HG03025 (cell line): ENCODE measurements at regions not wholly inside any gene's neighbourhood (a gene's known extent, or its start where the extent isn't known, plus 50 kb on each side); places are given as distances from the start of the nearest gene placed in this dataset.

ENCODE experiments used
- ATAC-seq: cut with Tn5 transposase; IDR thresholded peaks from one replicate; pipeline ENCODE4 v1.9.1; 2021; ENCODE audit warnings: mild to moderate bottlenecking, moderate library complexity; ENCODE audit not compliant: unreplicated experiment, low FRiP score

DNA sequence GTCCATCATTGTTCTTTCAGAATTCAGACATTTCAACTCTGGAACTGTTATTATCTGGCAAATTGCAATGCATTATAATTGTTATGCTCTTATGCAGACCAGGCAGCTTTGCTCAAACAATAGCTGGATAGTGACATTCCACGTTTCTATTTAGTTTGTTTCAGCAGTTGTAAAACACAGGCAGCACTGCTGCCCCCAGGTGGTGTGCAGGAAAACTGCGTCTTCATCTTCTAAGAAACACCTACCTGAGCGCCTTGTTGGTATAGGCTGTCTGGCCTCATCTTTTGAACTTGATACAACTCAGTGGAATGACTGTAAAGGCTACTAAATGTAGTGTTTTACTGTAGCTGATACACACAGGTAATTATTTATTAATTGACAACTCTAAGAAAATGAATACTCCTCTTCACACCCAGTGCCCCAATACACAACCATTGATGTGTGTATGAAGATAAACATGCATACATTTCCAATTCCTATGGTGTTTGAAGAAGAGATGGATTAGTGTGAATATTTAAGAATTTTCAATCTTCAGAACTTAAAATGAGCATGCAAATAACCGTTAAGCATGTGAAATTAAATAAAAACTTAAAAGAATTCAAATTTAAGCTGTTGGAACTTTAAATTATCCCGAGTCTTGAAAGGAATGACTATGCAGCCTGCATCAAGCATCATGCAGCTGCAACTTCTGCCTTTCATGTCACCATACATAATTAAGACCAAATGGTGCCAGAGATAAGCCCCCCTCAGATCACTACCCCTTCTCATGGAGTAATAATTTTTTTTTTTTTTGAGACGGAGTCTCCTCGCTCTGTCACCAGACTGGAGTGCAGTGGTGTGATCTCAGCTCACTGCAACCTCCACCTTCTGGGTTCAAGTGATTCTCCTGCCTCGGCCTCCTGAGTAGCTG, 85.6 kb downstream of the CD8B2 start:
- no peak for ATAC-seq

DNA sequence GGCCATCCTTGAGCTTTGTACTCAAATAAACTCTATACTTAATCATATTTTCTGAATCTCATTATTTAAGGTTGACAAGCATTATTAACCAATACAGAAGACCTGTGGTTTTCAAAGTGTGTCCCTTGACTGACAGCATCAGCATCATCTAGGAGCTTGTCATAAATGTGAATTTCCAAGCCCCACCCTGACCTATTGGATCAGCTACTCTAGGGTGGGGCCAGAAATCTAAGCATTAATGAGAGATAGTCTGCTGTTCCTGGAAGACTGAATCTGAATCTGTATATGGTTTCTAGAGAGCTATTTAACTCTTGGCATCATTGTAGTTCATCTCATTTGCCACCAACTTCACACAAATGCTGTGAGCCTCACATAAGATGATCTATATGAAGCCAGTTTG, 86.6 kb downstream of the CD8B2 start:
- no peak for ATAC-seq

GRCh38 chr2:106575955-106576354, 88.8 kb downstream of the CD8B2 start:
- no peak for ATAC-seq

DNA sequence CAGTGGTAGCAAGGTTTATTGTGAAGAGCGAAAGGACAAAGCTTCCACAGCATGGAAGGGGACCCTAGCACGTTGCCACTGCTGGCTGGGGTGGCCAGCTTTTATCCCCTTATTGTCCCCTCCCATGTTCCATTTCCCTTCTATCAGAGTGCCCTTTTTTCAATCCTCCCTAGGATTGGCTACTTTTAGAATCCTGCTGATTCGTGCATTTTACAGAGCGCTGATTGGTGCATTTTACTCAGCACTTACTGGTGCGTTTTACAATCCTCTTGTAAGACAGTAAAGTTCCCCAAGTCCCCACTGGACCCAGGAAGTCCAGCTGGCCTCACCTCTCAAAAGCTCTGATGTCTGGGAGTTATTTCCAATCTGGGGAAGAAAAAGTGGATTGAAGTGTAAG, 90.1 kb downstream of the CD8B2 start:
- no peak for ATAC-seq

DNA sequence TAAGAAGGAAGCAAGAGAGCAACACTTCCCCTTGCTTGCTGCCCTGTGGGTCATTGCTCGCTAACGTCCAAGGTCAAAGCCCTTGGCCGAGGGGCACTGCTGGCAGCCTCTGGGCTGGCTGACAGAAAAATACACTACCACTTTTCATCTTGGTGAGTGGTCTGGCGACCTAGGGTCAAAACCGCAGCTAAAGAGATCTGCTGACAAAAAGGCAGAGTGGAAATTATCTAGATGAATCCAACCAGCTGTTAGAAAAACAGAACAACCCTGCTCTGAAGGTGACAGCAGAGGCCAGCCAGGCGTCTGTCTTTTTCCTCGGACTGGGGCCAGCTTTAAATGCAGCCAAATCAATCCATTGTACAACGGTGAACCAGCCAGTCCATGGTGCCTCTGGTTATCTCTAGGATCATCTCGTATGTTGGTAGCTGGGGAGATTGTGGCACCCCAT, 92.6 kb downstream of the CD8B2 start:
- ATAC-seq = no peak

DNA sequence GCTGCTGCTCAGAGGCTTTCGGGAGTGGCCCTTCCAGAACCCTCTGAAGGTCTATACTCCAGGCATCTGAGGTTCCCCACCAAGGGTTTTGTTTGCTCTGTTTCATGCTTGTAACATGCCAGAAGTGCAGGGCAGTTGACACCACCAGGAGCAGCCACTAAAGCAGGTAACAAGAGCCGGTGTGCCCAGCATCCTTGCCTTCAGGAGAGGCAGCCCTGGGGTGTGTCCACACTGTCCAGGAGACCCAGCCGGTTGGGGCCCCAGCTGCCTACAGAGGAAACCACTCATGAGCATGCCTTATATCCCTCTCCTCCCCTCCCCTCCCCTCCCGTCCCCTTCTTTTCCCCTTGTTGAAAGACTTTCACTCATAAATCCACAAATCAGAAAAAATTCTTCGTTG, 93.1 kb downstream of the CD8B2 start:
- ATAC-seq = no peak

DNA sequence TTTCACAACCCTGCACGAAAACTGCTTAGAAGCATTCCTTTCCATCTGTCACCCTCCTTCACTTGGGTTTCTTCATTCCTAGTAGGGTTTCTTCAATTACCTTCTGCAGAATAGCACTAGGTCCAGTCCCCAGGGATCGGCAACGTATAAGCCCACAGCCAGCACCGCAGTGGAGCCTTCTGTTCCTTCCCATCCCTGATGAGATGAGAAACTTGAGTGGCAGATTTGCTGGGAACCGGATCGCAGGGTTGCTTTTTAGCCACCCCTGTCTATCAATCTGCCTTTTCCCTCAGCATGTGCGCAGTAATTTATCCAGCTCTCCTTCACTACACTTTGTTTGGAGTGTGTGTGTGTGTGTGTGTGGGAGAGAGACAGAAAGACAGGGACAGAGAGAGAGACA, 94.2 kb downstream of the CD8B2 start:
- ATAC-seq = no peak

DNA sequence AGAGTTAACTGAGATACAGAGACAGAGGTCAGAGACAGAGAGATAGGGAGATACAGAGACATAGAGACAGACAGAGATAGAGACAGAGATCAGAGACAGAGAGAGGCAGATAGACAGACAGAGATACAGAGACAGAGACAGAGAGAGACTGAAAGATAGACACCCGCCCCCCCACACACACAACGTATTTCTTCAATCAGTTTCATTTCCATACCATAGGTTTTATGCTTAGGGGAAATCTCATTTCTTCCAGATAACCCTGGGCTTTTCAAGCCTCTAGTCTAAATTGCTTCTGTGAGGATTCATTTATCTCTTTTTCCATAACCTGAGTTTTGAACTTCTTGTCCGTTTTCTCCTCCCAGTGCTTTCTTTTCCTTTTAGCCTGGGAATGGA, 94.6 kb downstream of the CD8B2 start:
- no peak for ATAC-seq

GRCh38 chr2:106582148-106583143, 95.3 kb downstream of the CD8B2 start:
- peak; percentile 76 for ATAC-seq

DNA sequence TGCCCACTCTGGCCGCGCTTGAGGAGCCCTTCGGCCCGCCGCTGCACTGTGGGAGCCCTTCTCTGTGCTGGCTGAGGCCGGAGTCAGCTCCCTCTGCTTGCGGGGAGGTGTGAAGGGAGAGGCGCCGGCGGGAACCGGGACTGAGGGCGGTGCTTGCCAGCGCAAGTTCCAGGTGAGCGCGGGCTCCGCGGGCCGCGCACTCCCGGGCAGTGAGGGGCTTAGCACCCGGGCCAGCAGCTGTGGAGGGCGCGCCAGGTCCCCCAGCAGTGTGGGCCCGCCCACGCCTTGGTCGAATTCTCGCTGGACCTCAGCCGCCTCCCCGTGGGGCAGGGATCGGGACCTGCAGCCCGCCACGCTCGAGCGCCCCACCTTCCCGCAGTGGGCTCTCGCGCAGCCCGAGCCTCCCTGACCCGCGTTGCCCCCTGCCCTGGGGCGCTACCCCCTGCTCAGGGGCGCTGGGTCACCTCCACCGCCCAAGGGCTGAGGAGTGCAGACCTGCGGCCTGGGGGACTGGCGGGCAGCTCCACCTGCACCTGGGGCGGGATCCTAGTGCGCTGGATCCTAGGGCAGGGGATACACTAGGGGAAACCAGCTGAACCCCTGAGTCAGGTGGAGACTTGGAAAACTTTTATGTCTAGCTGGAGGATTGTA, 97.3 kb downstream of the CD8B2 start:
- ATAC-seq = no peak

DNA sequence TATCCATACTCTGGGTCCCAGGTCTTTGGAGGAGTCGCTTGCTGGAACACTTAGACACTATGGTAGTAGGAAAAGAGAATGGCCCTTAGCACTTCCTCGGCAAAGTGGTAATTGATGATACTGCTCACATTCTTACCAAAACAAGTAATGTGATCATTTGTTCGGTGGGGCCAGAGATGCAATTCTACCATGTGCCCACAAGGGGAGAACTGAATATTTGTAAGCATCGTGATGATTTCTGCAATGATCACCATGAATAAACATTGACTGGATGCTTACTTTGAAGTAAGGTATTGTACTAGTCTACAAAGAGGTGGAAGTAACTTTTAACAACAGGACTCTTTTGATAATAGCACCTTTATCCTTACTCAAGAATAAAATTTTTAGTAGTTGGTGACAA, 109.7 kb downstream of the CD8B2 start:
- no peak for ATAC-seq

DNA sequence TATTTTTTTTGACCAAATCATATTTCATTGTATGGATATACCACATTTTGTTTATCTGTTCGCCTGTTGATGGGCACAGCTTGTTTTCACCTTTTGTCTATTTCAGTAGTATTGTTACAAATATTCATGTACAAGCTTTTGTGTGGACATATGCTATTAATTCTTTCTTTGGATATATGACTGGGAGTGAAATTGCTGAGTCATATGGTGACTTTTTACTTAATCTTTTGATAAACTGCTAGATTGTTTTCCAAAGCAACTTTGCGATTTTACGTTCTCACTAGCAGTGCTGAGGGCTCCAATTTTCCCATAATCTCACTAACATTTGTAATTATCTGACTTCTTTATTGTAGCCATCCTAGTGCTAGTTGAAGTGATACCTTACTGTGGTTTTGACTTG, 112.4 kb downstream of the CD8B2 start:
- ATAC-seq = no peak

GRCh38 chr2:106602042-106602441, 114.9 kb downstream of the CD8B2 start:
- no peak for ATAC-seq

DNA sequence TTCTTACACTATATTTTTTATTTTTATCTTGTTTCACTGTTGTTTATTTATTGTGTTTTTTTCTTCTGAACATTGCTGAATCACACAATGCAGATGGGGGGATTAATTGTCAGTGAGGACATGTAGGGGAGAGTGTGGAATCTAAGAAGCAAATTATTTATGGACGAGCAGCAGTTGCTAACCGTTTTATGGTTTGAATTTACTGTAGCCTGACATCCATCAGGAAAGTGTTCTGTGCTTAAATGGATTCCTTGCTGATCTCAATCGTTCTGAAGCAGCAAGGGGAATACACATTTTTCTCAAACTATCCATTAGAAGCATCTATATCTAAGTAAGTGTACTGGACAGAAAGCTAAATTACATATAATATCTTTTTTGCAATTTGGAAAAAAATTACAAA, 119.5 kb downstream of the CD8B2 start:
- ATAC-seq = no peak

- no peak for ATAC-seq
These were observed 120.2 kb downstream of the CD8B2 start for GRCh38 chr2:106607371-106607770.

GRCh38 chr2:106609780-106610179, 122.6 kb downstream of the CD8B2 start:
- ATAC-seq = no peak

- no peak for ATAC-seq
These were observed 127.5 kb downstream of the CD8B2 start for GRCh38 chr2:106614511-106615291.

GRCh38 chr2:106618614-106619013, 131.4 kb downstream of the CD8B2 start:
- no peak for ATAC-seq

DNA sequence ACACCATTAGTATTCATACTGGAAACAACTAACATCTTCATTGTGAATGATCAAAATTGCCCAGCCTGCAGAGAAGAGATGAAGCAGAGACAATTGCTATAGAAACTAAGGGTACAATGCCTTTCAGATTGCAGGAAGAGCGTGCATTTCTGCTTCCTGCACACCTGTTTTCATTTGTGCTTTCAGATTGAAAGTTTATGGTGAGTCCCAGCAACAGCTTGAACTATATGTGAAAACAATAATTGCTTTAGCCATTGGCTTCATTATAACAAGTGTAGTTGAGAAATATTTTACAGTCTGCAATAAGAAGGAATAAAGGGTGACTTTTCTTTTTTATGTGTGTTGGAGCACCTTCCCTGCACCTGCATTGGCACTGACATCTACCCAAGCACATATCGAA, 136.3 kb downstream of the CD8B2 start:
- ATAC-seq = no peak

DNA sequence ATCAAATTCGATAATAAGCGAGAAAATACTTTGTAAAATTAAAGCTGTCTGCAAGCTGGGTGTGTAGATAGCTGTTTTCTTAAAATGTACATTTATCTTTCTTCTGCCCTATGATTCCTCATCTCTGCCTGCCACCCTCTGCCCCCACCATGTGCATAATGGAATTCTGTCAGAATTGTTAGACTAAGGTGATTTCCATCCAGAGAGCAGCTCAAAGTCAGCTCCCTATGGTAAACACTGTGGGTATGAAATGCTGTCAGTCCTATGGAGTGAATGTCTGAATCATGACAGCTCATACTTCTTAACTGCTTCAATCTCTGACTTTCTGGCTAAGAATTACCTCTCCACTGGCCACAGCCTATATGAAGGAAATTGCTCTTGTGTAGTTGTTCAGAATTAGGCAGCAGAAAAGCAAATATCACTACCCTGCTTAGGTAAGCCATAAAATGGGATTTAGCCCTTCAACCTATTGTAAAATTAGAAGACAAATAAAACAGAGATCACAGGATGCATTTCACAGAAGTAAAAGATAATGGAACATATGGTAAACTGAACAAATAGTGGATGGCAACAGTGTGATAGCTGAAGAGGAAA, 137.7 kb downstream of the CD8B2 start:
- ATAC-seq = no peak
